CD14-positive monocyte (primary cell): ENCODE measurements at regions not wholly inside any gene's neighbourhood (a gene's known extent, or its start where the extent isn't known, plus 50 kb on each side); places are given as distances from the start of the nearest gene placed in this dataset.

Source experiments
- DNase-seq, 3 donors: peaks; one replicate each; pipeline ENCODE4 v3.0.0-alpha.2; 2011 to 2022
- H2AFZ ChIP-seq: 2 replicates; pipeline ENCODE4 v1.6.0; 2012; ENCODE audit warnings: mild to moderate bottlenecking, low read depth, low read length, inconsistent platforms; ENCODE audit not compliant: insufficient read depth, poor library complexity, severe bottlenecking
- H3K27ac ChIP-seq, 2 donors: 1 replicate in 1 of 2; 2 replicates in 1 of 2; pipeline ENCODE4 v1.5.1; 2012 to 2013; ENCODE audit warnings: low read length in 2 of 2, control low read depth in 1 of 2, inconsistent platforms in 1 of 2, low read depth in 1 of 2, mild to moderate bottlenecking in 1 of 2
- H3K27me3 ChIP-seq, 2 donors: one replicate each; pipeline versions ENCODE4 v1.6.0 to v1.6.1; 2011 to 2013; ENCODE audit warnings: low read length in 2 of 2; ENCODE audit not compliant: control insufficient read depth in 2 of 2, insufficient read depth in 2 of 2
- H3K36me3 ChIP-seq, 2 donors: replicated peaks in 1 of 2; 1 replicate in 1 of 2; 2 replicates in 1 of 2; pipeline versions ENCODE4 v1.5.1 to v1.6.1; 2012 to 2013; ENCODE audit warnings: low read length in 2 of 2, control low read depth in 1 of 2, inconsistent platforms in 1 of 2, mild to moderate bottlenecking in 1 of 2; ENCODE audit not compliant: insufficient read depth in 2 of 2, control insufficient read depth in 1 of 2
- H3K4me1 ChIP-seq, 2 donors: 1 replicate in 1 of 2; 2 replicates in 1 of 2; pipeline versions ENCODE4 v1.5.1 to v1.6.1; 2012 to 2013; ENCODE audit warnings: low read length in 2 of 2, control low read depth in 1 of 2, inconsistent platforms in 1 of 2, mild to moderate bottlenecking in 1 of 2, moderate library complexity in 1 of 2; ENCODE audit not compliant: insufficient read depth in 2 of 2, control insufficient read depth in 1 of 2
- H3K4me2 ChIP-seq: replicated peaks from 2 replicates; pipeline ENCODE3; 2012; ENCODE audit warnings: low read length, moderate library complexity, mild to moderate bottlenecking; ENCODE audit not compliant: poor library complexity, severe bottlenecking; ENCODE audit errors: extremely low read depth
- H3K4me3 ChIP-seq, 3 experiments: fragments of 200-600 bp in 1 of 3; sonication (generic) in 1 of 3; replicated peaks in 1 of 3; 1 replicate in 2 of 3; 2 replicates in 1 of 3; pipeline ENCODE4 v1.5.1; 2011 to 2013; ENCODE audit warnings: low read length in 3 of 3, mild to moderate bottlenecking in 3 of 3, control low read depth in 2 of 3, low read depth in 2 of 3, inconsistent platforms in 1 of 3, moderate library complexity in 1 of 3
- H3K79me2 ChIP-seq: 2 replicates; pipeline ENCODE4 v1.6.0; 2012; ENCODE audit warnings: mild to moderate bottlenecking, control low read depth, inconsistent platforms, low read length, moderate library complexity; ENCODE audit not compliant: insufficient read depth
- H3K9ac ChIP-seq: 2 replicates; pipeline ENCODE4 v1.6.0; 2017; ENCODE audit warnings: low read length, mild to moderate bottlenecking; ENCODE audit not compliant: insufficient read depth, poor library complexity, severe bottlenecking
- H3K9me3 ChIP-seq, 2 donors: replicated peaks in 1 of 2; 1 replicate in 1 of 2; 2 replicates in 1 of 2; pipeline versions ENCODE4 v1.5.1 to v1.6.1; 2012 to 2013; ENCODE audit warnings: low read length in 2 of 2, control low read depth in 1 of 2; ENCODE audit not compliant: control insufficient read depth in 1 of 2, insufficient read depth in 1 of 2
- H4K20me1 ChIP-seq: 2 replicates; pipeline ENCODE4 v1.6.0; 2012; ENCODE audit warnings: mild to moderate bottlenecking, low read length, control low read depth, moderate library complexity; ENCODE audit not compliant: insufficient read depth
- H3K27ac Mint-ChIP-seq, 7 donors: one replicate each; pipeline ENCODE4 v1.8.0; 2020; ENCODE audit warnings: mild to moderate bottlenecking in 7 of 7, mixed read lengths in 7 of 7, moderate library complexity in 6 of 7, inconsistent platforms in 2 of 7
- H3K27me3 Mint-ChIP-seq, 3 donors: one replicate each; pipeline ENCODE4 v1.8.0; 2021 to 2022; ENCODE audit warnings: low read depth in 3 of 3, mild to moderate bottlenecking in 3 of 3, mixed read lengths in 3 of 3, moderate library complexity in 3 of 3, inconsistent platforms in 1 of 3
- H3K36me3 Mint-ChIP-seq, 2 donors: one replicate each; pipeline ENCODE4 v1.8.0; 2020; ENCODE audit warnings: mixed read lengths in 2 of 2, inconsistent platforms in 1 of 2, mild to moderate bottlenecking in 1 of 2
- H3K4me1 Mint-ChIP-seq: one replicate; pipeline ENCODE4 v1.8.0; 2020; ENCODE audit warnings: mild to moderate bottlenecking, mixed read lengths
- H3K4me3 Mint-ChIP-seq, 2 donors: one replicate each; pipeline ENCODE4 v1.8.0; 2020; ENCODE audit warnings: mild to moderate bottlenecking in 2 of 2, mixed read lengths in 2 of 2, moderate library complexity in 1 of 2
- H3K9me3 Mint-ChIP-seq, 7 donors: one replicate each; pipeline ENCODE4 v1.8.0; 2020 to 2022; ENCODE audit warnings: mixed read lengths in 7 of 7, mild to moderate bottlenecking in 6 of 7, moderate library complexity in 6 of 7, inconsistent platforms in 2 of 7
- CTCF ChIP-seq: fragments of 200-600 bp; IDR thresholded peaks from one replicate; pipeline ENCODE4 v1.8.0; 2022; ENCODE audit warnings: antibody characterized with exemption, mild to moderate bottlenecking
- WGBS: methylation state at CpG from one replicate; pipeline ENCODE4 v1.1.5; 2013; ENCODE audit warnings: missing lambda C conversion rate; ENCODE audit not compliant: insufficient coverage; 5-methylcytosine and 5-hydroxymethylcytosine counted together
- intact Hi-C, 2 donors: fragments of 100-400 bp; cut with micrococcal nuclease; formaldehyde crosslinking; loops; one replicate each; pipeline versions ENCODE4 v1.15.0 to v1.15.1; 2023

- Mint-ChIP-seq H3K27ac (no peak overlapping the region), H3K36me3 (no peaks in the 10 kb centered on the region), H3K4me1 (no peaks in the 10 kb centered on the region), H3K27me3 (peaks cover 0 to 8% (median 1%) of the 10 kb centered on the region in 3 donors), H3K4me3 (no peak overlapping the region), H3K9me3 (peaks cover 0 to 5% (median 0%) of the 10 kb centered on the region in 7 donors)
- H4K20me1 ChIP-seq, result no peaks in the 10 kb centered on the region
- no peak overlapping the region for H3K9ac ChIP-seq
- DNase-seq, result no peak
- H3K9me3 ChIP-seq, result no peaks in the 10 kb centered on the region
- H3K4me1 ChIP-seq, result no peaks in the 10 kb centered on the region
- WGBS, result 85% methylated on average over 3 of the region's 5 CpGs
- intact Hi-C loops, result loop anchor here in 1 of 2 donors (10.0 kb wide), 1 partner anchor 61 kb away; no protein-coding TSS in a partner anchor
- no peak overlapping the region for H3K4me3 ChIP-seq
- H3K4me2 ChIP-seq, result no peak overlapping the region
- no peaks in the 10 kb centered on the region for H3K79me2 ChIP-seq
- no peaks in the 10 kb centered on the region for H3K36me3 ChIP-seq
- no peak for TF ChIP-seq CTCF
- H3K27ac ChIP-seq, result no peak overlapping the region
- H3K27me3 ChIP-seq, result no peaks in the 10 kb centered on the region
- H2AFZ ChIP-seq, result no peak overlapping the region
Measured at GRCh38 chr16:49013727-49014080, 267.9 kb downstream of the CBLN1 start.

- 81% methylated on average over 13 of the region's 21 CpGs for WGBS
- intact Hi-C loops, result loop anchor here in 1 of 2 donors (10.0 kb wide), 1 partner anchor 62 kb away; no protein-coding TSS in a partner anchor
- peaks cover 0 to 5% (median 1%) of the 10 kb centered on the region in 3 donors for H3K27me3 Mint-ChIP-seq
Measured at GRCh38 chr16:49012961-49013726, 268.5 kb downstream of the CBLN1 start.

More at GRCh38 chr16:49012961-49013726, 268.5 kb downstream of the CBLN1 start:
- no peaks in the 10 kb centered on the region for H3K4me1 ChIP-seq
- H3K36me3 Mint-ChIP-seq, result no peaks in the 10 kb centered on the region
- H3K4me1 Mint-ChIP-seq, result no peaks in the 10 kb centered on the region
- no peaks in the 10 kb centered on the region for H3K27me3 ChIP-seq
- no peaks in the 10 kb centered on the region for H3K9me3 ChIP-seq
- H3K9me3 Mint-ChIP-seq, result peaks cover 0 to 5% (median 0%) of the 10 kb centered on the region in 7 donors
- H3K27ac ChIP-seq, result no peak overlapping the region
- H2AFZ ChIP-seq, result no peak overlapping the region
- no peak overlapping the region for H3K4me2 ChIP-seq
- H3K27ac Mint-ChIP-seq, result no peak overlapping the region
- H3K79me2 ChIP-seq, result no peaks in the 10 kb centered on the region
- no peak overlapping the region for H3K9ac ChIP-seq
- H3K4me3 Mint-ChIP-seq, result no peak overlapping the region
- H3K36me3 ChIP-seq, result no peaks in the 10 kb centered on the region
- H3K4me3 ChIP-seq, result no peak overlapping the region
- no peaks in the 10 kb centered on the region for H4K20me1 ChIP-seq
- DNase-seq, result no peak
- TF ChIP-seq CTCF, result no peak
